HG03095 (cell line): ENCODE measurements at regions not wholly inside any gene's neighbourhood (a gene's known extent, or its start where the extent isn't known, plus 50 kb on each side); places are given as distances from the start of the nearest gene placed in this dataset.

Experiments
- ATAC-seq: cut with Tn5 transposase; IDR thresholded peaks from one replicate; pipeline ENCODE4 v1.9.1; 2021; ENCODE audit warnings: moderate library complexity; ENCODE audit not compliant: unreplicated experiment

- ATAC-seq: no peak
Observed at GRCh38 chr3:148255981-148256969, 441.4 kb upstream of the AGTR1 start.

- ATAC-seq: no peak
Observed at GRCh38 chr3:148262980-148263379, 434.7 kb upstream of the AGTR1 start.

- ATAC-seq: no peak
Observed at GRCh38 chr3:148265841-148266240, 431.9 kb upstream of the AGTR1 start.

- no peak for ATAC-seq
Observed at GRCh38 chr3:148266341-148266740, 431.4 kb upstream of the AGTR1 start.

GRCh38 chr3:148269816-148270215, 427.9 kb upstream of the AGTR1 start:
- ATAC-seq: no peak

GRCh38 chr3:148280623-148281242, 417.0 kb upstream of the AGTR1 start:
- ATAC-seq: no peak

GRCh38 chr3:148289159-148289558, 408.5 kb upstream of the AGTR1 start:
- no peak for ATAC-seq

- no peak for ATAC-seq
Observed at GRCh38 chr3:148297013-148297412, 400.7 kb upstream of the AGTR1 start.

- ATAC-seq: no peak
Observed at GRCh38 chr3:148307443-148307843, 390.3 kb upstream of the AGTR1 start.

- peak; percentile 83 for ATAC-seq
Observed at GRCh38 chr3:148309390-148310035, 388.2 kb upstream of the AGTR1 start.

- no peak for ATAC-seq
Observed at GRCh38 chr3:148315756-148316155, 381.9 kb upstream of the AGTR1 start.

- ATAC-seq: no peak
Observed at GRCh38 chr3:148318240-148318639, 379.5 kb upstream of the AGTR1 start.

GRCh38 chr3:148319161-148319915, 378.4 kb upstream of the AGTR1 start:
- peak; percentile 93 for ATAC-seq

GRCh38 chr3:148319960-148320359, 377.7 kb upstream of the AGTR1 start:
- no peak for ATAC-seq

- ATAC-seq: no peak
Observed at GRCh38 chr3:148329481-148330235, 368.0 kb upstream of the AGTR1 start.

GRCh38 chr3:148330542-148330941, 367.2 kb upstream of the AGTR1 start:
- no peak for ATAC-seq

- ATAC-seq: no peak
Observed at GRCh38 chr3:148331081-148331846, 366.4 kb upstream of the AGTR1 start.

- no peak for ATAC-seq
Observed at GRCh38 chr3:148332509-148332908, 365.2 kb upstream of the AGTR1 start.

GRCh38 chr3:148333091-148333490, 364.6 kb upstream of the AGTR1 start:
- ATAC-seq: no peak
